H9 (cell line): ENCODE measurements at regions not wholly inside any gene's neighbourhood (a gene's known extent, or its start where the extent isn't known, plus 50 kb on each side); places are given as distances from the start of the nearest gene placed in this dataset.

ENCODE experiments used
- DNase-seq: peaks from one replicate; pipeline ENCODE4 v3.0.0-alpha.2; 2017
- H2AFZ ChIP-seq: one replicate; pipeline ENCODE4 v1.6.1; 2013; ENCODE audit warnings: mild to moderate bottlenecking, low read length, control low read depth, moderate library complexity
- H2AK5ac ChIP-seq: 2 replicates; pipeline ENCODE4 v1.6.1; 2013; ENCODE audit warnings: low read length, control low read depth, mixed read lengths; ENCODE audit not compliant: insufficient read length
- H2BK120ac ChIP-seq: one replicate; pipeline ENCODE4 v1.6.1; 2013; ENCODE audit warnings: low read depth, mild to moderate bottlenecking, low read length, control low read depth, inconsistent platforms; ENCODE audit not compliant: poor library complexity, severe bottlenecking
- H2BK12ac ChIP-seq: 2 replicates; pipeline ENCODE4 v1.6.1; 2013; ENCODE audit warnings: low read length, control low read depth, mixed read lengths, low read depth; ENCODE audit not compliant: insufficient read length
- H2BK15ac ChIP-seq: 2 replicates; pipeline ENCODE4 v1.6.1; 2013; ENCODE audit warnings: low read depth, low read length, control low read depth
- H2BK20ac ChIP-seq: one replicate; pipeline ENCODE4 v1.6.1; 2013; ENCODE audit warnings: low read depth, mild to moderate bottlenecking, low read length, control low read depth, inconsistent platforms; ENCODE audit not compliant: poor library complexity, severe bottlenecking
- H2BK5ac ChIP-seq: 2 replicates; pipeline ENCODE4 v1.6.1; 2013; ENCODE audit warnings: low read length, control low read depth, mixed read lengths; ENCODE audit not compliant: insufficient read length
- H3K14ac ChIP-seq: 2 replicates; pipeline ENCODE4 v1.6.1; 2013; ENCODE audit warnings: low read length, control low read depth; ENCODE audit not compliant: insufficient read depth
- H3K18ac ChIP-seq: 2 replicates; pipeline ENCODE4 v1.6.1; 2013; ENCODE audit warnings: low read depth, mild to moderate bottlenecking, mixed read lengths, low read length, control low read depth; ENCODE audit not compliant: insufficient read length
- H3K23ac ChIP-seq: 2 replicates; pipeline ENCODE4 v1.6.1; 2013; ENCODE audit warnings: low read length, control low read depth, mixed read lengths, low read depth; ENCODE audit not compliant: insufficient read length
- H3K23me2 ChIP-seq: 2 replicates; pipeline ENCODE4 v1.6.1; 2013; ENCODE audit warnings: low read depth, mild to moderate bottlenecking, mixed read lengths, low read length, control low read depth; ENCODE audit not compliant: insufficient read length, poor library complexity, severe bottlenecking
- H3K27ac ChIP-seq: 2 replicates; pipeline ENCODE4 v1.5.1; 2013; ENCODE audit warnings: low read length, control low read depth, mixed read lengths, low read depth; ENCODE audit not compliant: insufficient read length
- H3K27me3 ChIP-seq: 2 replicates; pipeline ENCODE4 v1.6.1; 2013; ENCODE audit warnings: low read length, control low read depth, inconsistent platforms; ENCODE audit not compliant: insufficient read depth
- H3K4ac ChIP-seq: 2 replicates; pipeline ENCODE4 v1.6.1; 2013; ENCODE audit warnings: low read depth, mild to moderate bottlenecking, control low read depth, inconsistent platforms, low read length, moderate library complexity
- H3K4me1 ChIP-seq: 2 replicates; pipeline ENCODE4 v1.6.1; 2013; ENCODE audit warnings: low read length, control low read depth, inconsistent platforms; ENCODE audit not compliant: insufficient read depth
- H3K4me2 ChIP-seq: 2 replicates; pipeline ENCODE4 v1.6.1; 2013; ENCODE audit warnings: low read length, control low read depth, mixed read lengths; ENCODE audit not compliant: insufficient read length, insufficient read depth
- H3K56ac ChIP-seq: 2 replicates; pipeline ENCODE4 v1.6.1; 2013; ENCODE audit warnings: low read depth, mild to moderate bottlenecking, mixed read lengths, low read length, control low read depth; ENCODE audit not compliant: insufficient read length
- H3K79me1 ChIP-seq: 2 replicates; pipeline ENCODE4 v1.6.1; 2013; ENCODE audit warnings: low read depth, mild to moderate bottlenecking, moderate library complexity, low read length, control low read depth, inconsistent platforms; ENCODE audit not compliant: insufficient read depth, poor library complexity, severe bottlenecking
- H3K79me2 ChIP-seq: 2 replicates; pipeline ENCODE4 v1.6.1; 2013; ENCODE audit warnings: low read length, control low read depth, inconsistent platforms; ENCODE audit not compliant: insufficient read depth
- H3K9ac ChIP-seq: 2 replicates; pipeline ENCODE4 v1.6.1; 2013; ENCODE audit warnings: low read length, control low read depth, mixed read lengths; ENCODE audit not compliant: insufficient read length; ENCODE audit errors: extremely low read depth
- H3K9me3 ChIP-seq: one replicate; pipeline ENCODE4 v1.6.1; 2013; ENCODE audit warnings: low read depth, low read length, inconsistent platforms; ENCODE audit not compliant: control insufficient read depth
- H3T11ph ChIP-seq: one replicate; pipeline ENCODE4 v1.6.1; 2013; ENCODE audit warnings: mild to moderate bottlenecking, low read length, control low read depth, inconsistent platforms
- H4K20me1 ChIP-seq: one replicate; pipeline ENCODE4 v1.6.1; 2013; ENCODE audit not compliant: control insufficient read depth, insufficient read length, insufficient read depth
- H4K5ac ChIP-seq: 2 replicates; pipeline ENCODE4 v1.6.1; 2013; ENCODE audit warnings: low read depth, mild to moderate bottlenecking, mixed read lengths, low read length, control low read depth; ENCODE audit not compliant: insufficient read length
- H4K8ac ChIP-seq: replicated peaks from 2 replicates; pipeline ENCODE4 v1.6.1; 2013; ENCODE audit warnings: low read length, control low read depth, mixed read lengths, low read depth; ENCODE audit not compliant: insufficient read length
- H4K91ac ChIP-seq: 2 replicates; pipeline ENCODE4 v1.6.1; 2013; ENCODE audit warnings: low read depth, mild to moderate bottlenecking, moderate library complexity, mixed read lengths, low read length, control low read depth; ENCODE audit not compliant: insufficient read length
- H3K27ac Mint-ChIP-seq, 3 experiments: 2 replicates in 2 of 3; 3 replicates in 1 of 3; pipeline ENCODE4 v1.8.0; 2020 to 2021; ENCODE audit warnings: mixed read lengths in 3 of 3, mild to moderate bottlenecking in 1 of 3, moderate library complexity in 1 of 3
- H3K27me3 Mint-ChIP-seq: 2 replicates; pipeline ENCODE4 v1.8.0; 2021; ENCODE audit warnings: low read depth, mild to moderate bottlenecking, moderate library complexity, mixed read lengths
- H3K36me3 Mint-ChIP-seq, 3 experiments: 2 replicates in 2 of 3; 3 replicates in 1 of 3; pipeline ENCODE4 v1.8.0; 2020 to 2021; ENCODE audit warnings: low read depth in 3 of 3, mixed read lengths in 3 of 3; ENCODE audit not compliant: insufficient read depth in 1 of 3
- H3K4me1 Mint-ChIP-seq, 2 experiments: 2 replicates each; pipeline ENCODE4 v1.8.0; 2020; ENCODE audit warnings: mixed read lengths in 2 of 2
- H3K4me3 Mint-ChIP-seq, 2 experiments: 2 replicates in 1 of 2; 3 replicates in 1 of 2; pipeline ENCODE4 v1.8.0; 2020 to 2021; ENCODE audit warnings: mild to moderate bottlenecking in 2 of 2, mixed read lengths in 2 of 2, moderate library complexity in 1 of 2
- H3K9me3 Mint-ChIP-seq, 2 experiments: 2 replicates in 1 of 2; 3 replicates in 1 of 2; pipeline ENCODE4 v1.8.0; 2020; ENCODE audit warnings: mild to moderate bottlenecking in 2 of 2, mixed read lengths in 2 of 2, moderate library complexity in 1 of 2
- WGBS: extraction: QIAGEN DNeasy Blood & Tissue Kit; methylation state at CpG from one replicate; pipeline ENCODE4 v1.1.7; 2013; ENCODE audit warnings: missing lambda C conversion rate, low lambda C conversion rate, mixed read lengths; ENCODE audit not compliant: insufficient read length; ENCODE audit errors: extremely low coverage; 5-methylcytosine and 5-hydroxymethylcytosine counted together
- TF ChIP-seq, protein P1 (sequence below): fragments of 200-600 bp; sonication (generic); conservative IDR thresholded peaks from 3 replicates; pipeline ENCODE4 v1.8.0; 2021; ENCODE audit warnings: antibody characterized with exemption, mild to moderate bottlenecking

DNA sequence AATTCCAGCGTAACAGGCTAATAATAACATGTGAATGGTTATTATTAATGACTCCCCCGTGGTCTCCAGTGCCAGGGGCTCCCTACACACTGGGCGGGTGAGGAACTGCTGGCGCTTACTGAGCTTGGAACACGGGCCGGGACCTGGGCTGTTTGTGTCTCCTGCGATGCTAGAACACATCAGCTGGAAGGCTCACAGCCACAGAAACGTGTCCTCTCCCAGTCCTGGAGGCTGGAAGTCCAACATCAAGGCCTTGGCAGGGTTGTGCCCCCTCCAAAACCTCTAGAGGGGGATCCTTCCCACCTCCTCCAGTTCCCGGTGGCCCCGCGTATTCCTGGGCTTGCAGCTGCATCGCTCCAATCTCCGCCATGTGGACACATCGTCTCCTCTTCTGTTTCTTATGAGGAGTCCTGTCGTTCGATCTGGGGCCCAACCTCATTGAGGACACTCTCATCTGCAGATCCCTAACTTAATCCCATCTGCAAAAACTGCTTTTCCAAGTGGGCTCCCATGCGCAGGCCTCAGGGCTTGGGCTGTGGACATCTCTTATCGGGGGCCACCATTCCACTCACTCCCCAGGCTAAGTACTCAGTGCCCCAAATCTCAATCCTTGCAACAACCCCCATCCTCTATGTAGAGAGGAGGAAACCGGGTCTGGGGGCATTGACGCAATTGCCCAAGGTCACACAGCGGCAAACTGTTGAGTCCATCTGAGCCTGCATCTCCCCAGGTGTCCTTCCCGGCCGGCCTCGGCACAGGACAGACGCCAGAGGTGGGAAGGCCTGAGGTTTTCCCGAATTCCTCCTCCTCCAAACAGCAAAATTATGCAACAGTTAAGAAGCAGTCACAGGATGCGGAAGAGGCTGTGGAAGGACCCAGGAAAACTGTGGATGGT lies 193.9 kb downstream of the IRF8 start:
- no peaks in the 10 kb centered on the region for H4K20me1 ChIP-seq
- Mint-ChIP-seq H3K4me3 (no peak overlapping the region), H3K36me3 (no peaks in the 10 kb centered on the region), H3K4me1 (peaks cover 16 to 22% of the 10 kb centered on the region in 2 experiments), H3K27ac (no peak overlapping the region), H3K9me3 (no peaks in the 10 kb centered on the region), H3K27me3 (peaks cover 6% of the 10 kb centered on the region)
- H3K27ac ChIP-seq = no peak overlapping the region
- DNase-seq = no peak
- H3K79me1 ChIP-seq = no peaks in the 10 kb centered on the region
- no peak overlapping the region for H3K18ac ChIP-seq
- H3K4me1 ChIP-seq = no peaks in the 10 kb centered on the region
- no peak overlapping the region for H3K23ac ChIP-seq
- no peak overlapping the region for H2BK12ac ChIP-seq
- H3T11ph ChIP-seq = no peak overlapping the region
- H3K56ac ChIP-seq = no peak overlapping the region
- H3K9me3 ChIP-seq = no peaks in the 10 kb centered on the region
- H3K79me2 ChIP-seq = no peaks in the 10 kb centered on the region
- H2BK20ac ChIP-seq = no peak overlapping the region
- H3K14ac ChIP-seq = no peak overlapping the region
- H4K8ac ChIP-seq = no peak overlapping the region
- no peak overlapping the region for H2BK15ac ChIP-seq
- H3K4ac ChIP-seq = no peak overlapping the region
- no peak overlapping the region for H4K5ac ChIP-seq
- no peaks in the 10 kb centered on the region for H3K23me2 ChIP-seq
- no peak overlapping the region for H4K91ac ChIP-seq
- no CpG with 5 or more reads among the region's 27 CpGs for WGBS
- no peak overlapping the region for H2BK5ac ChIP-seq
- no peak overlapping the region for H2AK5ac ChIP-seq
- no peak overlapping the region for H2AFZ ChIP-seq
- no peak overlapping the region for H2BK120ac ChIP-seq
- TF ChIP-seq, protein P1, sequence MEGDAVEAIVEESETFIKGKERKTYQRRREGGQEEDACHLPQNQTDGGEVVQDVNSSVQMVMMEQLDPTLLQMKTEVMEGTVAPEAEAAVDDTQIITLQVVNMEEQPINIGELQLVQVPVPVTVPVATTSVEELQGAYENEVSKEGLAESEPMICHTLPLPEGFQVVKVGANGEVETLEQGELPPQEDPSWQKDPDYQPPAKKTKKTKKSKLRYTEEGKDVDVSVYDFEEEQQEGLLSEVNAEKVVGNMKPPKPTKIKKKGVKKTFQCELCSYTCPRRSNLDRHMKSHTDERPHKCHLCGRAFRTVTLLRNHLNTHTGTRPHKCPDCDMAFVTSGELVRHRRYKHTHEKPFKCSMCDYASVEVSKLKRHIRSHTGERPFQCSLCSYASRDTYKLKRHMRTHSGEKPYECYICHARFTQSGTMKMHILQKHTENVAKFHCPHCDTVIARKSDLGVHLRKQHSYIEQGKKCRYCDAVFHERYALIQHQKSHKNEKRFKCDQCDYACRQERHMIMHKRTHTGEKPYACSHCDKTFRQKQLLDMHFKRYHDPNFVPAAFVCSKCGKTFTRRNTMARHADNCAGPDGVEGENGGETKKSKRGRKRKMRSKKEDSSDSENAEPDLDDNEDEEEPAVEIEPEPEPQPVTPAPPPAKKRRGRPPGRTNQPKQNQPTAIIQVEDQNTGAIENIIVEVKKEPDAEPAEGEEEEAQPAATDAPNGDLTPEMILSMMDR = no peak
- H3K27me3 ChIP-seq = no peaks in the 10 kb centered on the region
- no peak overlapping the region for H3K4me2 ChIP-seq
- no peak overlapping the region for H3K9ac ChIP-seq
